ENCODE measurements at regions not wholly inside any gene's neighbourhood (a gene's known extent, or its start where the extent isn't known, plus 50 kb on each side); places are given as distances from the start of the nearest gene placed in this dataset.

DNA sequence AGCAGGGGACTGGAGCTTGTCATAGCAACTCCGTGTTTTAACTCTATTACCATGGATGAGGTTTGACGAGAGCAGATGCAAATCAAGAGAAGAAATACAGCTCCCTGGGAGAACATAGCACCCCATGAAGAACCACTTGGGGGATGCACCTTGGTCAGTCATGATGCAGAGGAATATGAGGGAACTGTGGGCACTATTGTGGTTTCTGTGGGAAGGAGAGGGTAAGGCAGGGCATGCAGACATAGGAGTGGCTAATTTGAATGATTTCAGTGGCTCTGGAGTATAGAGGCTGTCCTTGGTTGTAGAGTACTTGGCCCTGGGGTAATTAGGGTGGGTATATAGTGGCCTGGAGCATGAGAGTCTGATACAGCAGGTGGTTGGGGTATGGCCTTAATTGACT is 131.9 kb downstream of the EDEM1 start:
- no peaks in the 10 kb centered on the region for H3K9me3 ChIP-seq
- DNase-seq, result no peak

GRCh38 chr3:5321666-5322340 is 134.3 kb downstream of the EDEM1 start:
- Histone ChIP-seq H3K9me3 (no peaks in the 10 kb centered on the region), H3K27ac (no peak overlapping the region), H3K4me1 (no peaks in the 10 kb centered on the region), H3K27me3 (replicated peaks in 1 of 7) (no peaks in the 10 kb centered on the region), H3K36me3 (no peaks in the 10 kb centered on the region), H3K4me3 (no peak overlapping the region)
- no peak for DNase-seq
- TF ChIP-seq POLR2A (IDR thresholded peaks at IDR 0.05) (no peak), CTCF (IDR thresholded peaks at IDR 0.05 in 8 of 11, conservative IDR thresholded peaks at IDR 0.05 in 3 of 11) (no peak), POLR2AphosphoS5 (IDR thresholded peaks at IDR 0.05) (no peak)
- intact Hi-C loops (cut with DNase I; ENCODE audit: low total_unique reads), result no loop called here

More for the DNA sequence above, 131.9 kb downstream of the EDEM1 start:
- Histone ChIP-seq H3K36me3 (no peaks in the 10 kb centered on the region), H3K4me1 (no peaks in the 10 kb centered on the region), H3K4me3 (no peak overlapping the region), H3K27ac (no peak overlapping the region), H3K27me3 (replicated peaks in 1 of 7) (no peaks in the 10 kb centered on the region)
- intact Hi-C loops (cut with DNase I; ENCODE audit: low total_unique reads), result no loop called here
- 83 to 94% (median 87%) methylated on average over 2 of the region's 2 CpGs for whole genome bisulfite sequencing, 5 donors
- no peak for TF ChIP-seq CTCF (IDR thresholded peaks at IDR 0.05 in 8 of 11, conservative IDR thresholded peaks at IDR 0.05 in 3 of 11)

DNA sequence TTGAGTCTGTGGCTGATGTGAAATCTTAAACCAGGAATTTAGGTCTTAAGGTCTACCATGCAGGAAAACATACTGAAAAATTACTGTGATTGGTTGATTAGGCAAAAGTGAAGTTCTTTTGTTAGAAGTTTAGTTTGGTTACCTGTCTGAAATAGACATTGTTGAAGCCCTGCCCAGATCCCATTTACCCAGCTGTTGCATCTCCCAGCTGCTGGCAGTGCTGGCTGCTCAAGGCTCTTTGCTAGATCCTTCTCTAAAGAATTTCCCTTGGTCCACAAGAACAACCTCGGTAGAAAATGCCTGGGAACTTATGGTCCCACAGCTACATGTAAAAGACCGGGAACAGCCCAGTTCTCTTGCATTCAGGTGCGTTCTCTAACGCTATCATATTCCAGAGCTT is 137.3 kb downstream of the EDEM1 start:
- Histone ChIP-seq H3K27me3 (replicated peaks in 1 of 7) (no peaks in the 10 kb centered on the region), H3K36me3 (no peaks in the 10 kb centered on the region), H3K9me3 (no peaks in the 10 kb centered on the region), H3K4me3 (no peak overlapping the region), H3K27ac (no peak overlapping the region), H3K4me1 (no peaks in the 10 kb centered on the region)
- no peak for DNase-seq
- 63 to 67% (median 65%) methylated on average over 4 of the region's 4 CpGs for WGBS, 5 donors
- no peak for TF ChIP-seq CTCF (IDR thresholded peaks at IDR 0.05 in 8 of 11, conservative IDR thresholded peaks at IDR 0.05 in 3 of 11)
- no peak for TF ChIP-seq POLR2A (IDR thresholded peaks at IDR 0.05)
- TF ChIP-seq POLR2AphosphoS5 (IDR thresholded peaks at IDR 0.05), result no peak
- intact Hi-C loops (cut with DNase I; ENCODE audit: low total_unique reads), result no loop called here

GRCh38 chr3:5330152-5330810 is 142.8 kb downstream of the EDEM1 start:
- intact Hi-C loops (cut with DNase I; ENCODE audit: low total_unique reads), result no loop called here
- no peaks in the 10 kb centered on the region for H3K4me1 ChIP-seq
- H3K36me3 ChIP-seq, result no peaks in the 10 kb centered on the region
- no peaks in the 10 kb centered on the region for H3K9me3 ChIP-seq
- no peak overlapping the region for H3K27ac ChIP-seq
- no peak for DNase-seq
- no peaks in the 10 kb centered on the region for H3K27me3 ChIP-seq (replicated peaks in 1 of 7)
- WGBS, 5 donors, result 79 to 87% (median 84%) methylated on average over 9 of the region's 9 CpGs
- H3K4me3 ChIP-seq, result no peak overlapping the region
- TF ChIP-seq CTCF (IDR thresholded peaks at IDR 0.05 in 8 of 11, conservative IDR thresholded peaks at IDR 0.05 in 3 of 11) (no peak), POLR2AphosphoS5 (IDR thresholded peaks at IDR 0.05) (no peak), POLR2A (IDR thresholded peaks at IDR 0.05) (no peak)

All from spleen (tissue), 11 donors.